Endothelial cell of hepatic sinusoid (primary cell): ENCODE measurements at regions not wholly inside any gene's neighbourhood (a gene's known extent, or its start where the extent isn't known, plus 50 kb on each side); places are given as distances from the start of the nearest gene placed in this dataset.
"Not testable (repeated sequence)": the region's sequence is repeated elsewhere in the genome, so short reads cannot be mapped to it uniquely, and the experiment has no call there.

Source experiments
- in situ Hi-C: cut with HindIII; loops from 2 replicates; pipeline ENCODE4 v1.10.0; 2017; ENCODE audit warnings: low sequenced_read_pairs

GRCh38 chr2:143937723-143938350, 582.1 kb downstream of the ZEB2 start:
- in situ Hi-C loops, result no loop called here

GRCh38 chr2:143936848-143937722, 582.8 kb downstream of the ZEB2 start:
- in situ Hi-C loops, result no loop called here

DNA sequence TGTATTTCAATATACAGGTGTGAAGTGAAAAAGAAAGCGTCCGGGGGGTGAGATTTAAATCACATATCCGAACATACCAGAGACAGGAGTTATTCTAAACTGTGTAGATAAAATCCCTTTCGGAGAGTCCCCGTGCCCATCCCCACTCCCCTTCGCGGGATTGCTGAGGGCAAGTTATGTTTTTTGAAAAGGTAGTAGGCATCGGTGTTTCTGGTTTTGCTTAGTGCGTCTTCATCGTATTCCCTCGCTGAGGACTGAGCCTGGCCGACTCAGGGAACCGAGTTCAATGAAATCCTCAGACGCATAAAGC, 583.4 kb downstream of the ZEB2 start:
- in situ Hi-C loops, result no loop called here

GRCh38 chr2:143935482-143935752, 584.5 kb downstream of the ZEB2 start:
- in situ Hi-C loops, result no loop called here

GRCh38 chr2:143934626-143935481, 585.1 kb downstream of the ZEB2 start:
- in situ Hi-C loops, result no loop called here

GRCh38 chr2:143933946-143934569, 585.9 kb downstream of the ZEB2 start:
- in situ Hi-C loops, result no loop called here

DNA sequence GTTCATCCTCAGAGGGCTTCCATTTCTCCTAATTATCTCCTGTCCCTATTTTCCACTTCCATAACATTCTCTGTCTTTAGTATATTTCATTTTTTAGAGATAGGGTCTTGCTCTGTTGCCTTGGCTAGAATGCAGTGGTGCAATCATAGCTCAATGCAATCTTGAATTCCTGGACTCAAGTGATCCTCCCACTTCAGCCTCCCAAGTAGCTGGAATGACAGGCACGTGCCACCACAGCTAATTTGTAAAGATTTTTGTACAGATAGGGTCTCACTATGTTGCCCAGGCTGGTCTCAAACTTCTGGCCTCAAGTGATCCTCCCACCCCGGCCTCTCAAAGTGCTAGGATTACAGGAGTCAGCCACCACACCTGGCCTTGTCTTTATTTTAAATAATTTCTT, 589.0 kb downstream of the ZEB2 start:
- in situ Hi-C loops, result no loop called here

DNA sequence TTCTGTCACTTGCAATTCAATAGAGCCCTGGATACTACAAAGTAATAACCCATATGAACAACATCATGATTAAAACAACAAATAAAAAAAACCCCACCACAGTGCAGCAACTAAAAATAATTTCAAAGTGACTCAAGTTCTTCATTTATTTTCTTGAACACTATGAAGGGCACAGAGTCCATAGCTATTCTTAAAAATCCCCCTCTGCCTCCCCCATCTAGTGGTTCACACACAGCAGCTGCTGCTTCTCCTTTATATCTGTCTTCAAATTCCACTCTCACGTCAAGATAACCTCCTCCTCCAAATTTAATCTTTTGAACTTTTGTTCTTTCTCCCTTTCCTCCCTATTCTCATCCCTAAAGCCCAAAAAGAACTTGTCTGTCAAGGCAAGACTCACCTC, 591.3 kb downstream of the ZEB2 start:
- in situ Hi-C loops, result no loop called here

DNA sequence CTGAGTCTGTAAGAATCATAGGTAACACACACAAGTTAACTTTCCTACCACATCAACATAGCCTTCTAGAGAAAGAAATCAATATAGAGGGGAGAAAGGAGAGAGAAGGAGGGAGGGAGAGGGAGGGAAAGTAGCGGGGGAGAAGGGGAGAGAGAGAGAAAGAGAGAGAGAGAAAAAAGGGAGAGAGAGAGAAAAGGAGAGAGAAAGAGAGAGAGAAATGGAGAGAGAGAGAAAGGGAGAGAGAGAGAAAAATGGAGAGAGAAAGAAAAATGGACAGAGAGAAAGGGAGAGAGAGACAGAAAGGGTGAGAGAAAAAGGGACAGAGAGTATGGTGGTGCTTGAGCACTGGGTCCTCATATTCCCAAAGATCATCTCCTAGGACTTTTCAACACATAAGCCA, 591.7 kb downstream of the ZEB2 start:
- in situ Hi-C loops, result no loop called here

GRCh38 chr2:143926736-143927135, 593.2 kb downstream of the ZEB2 start:
- in situ Hi-C loops, result no loop called here

DNA sequence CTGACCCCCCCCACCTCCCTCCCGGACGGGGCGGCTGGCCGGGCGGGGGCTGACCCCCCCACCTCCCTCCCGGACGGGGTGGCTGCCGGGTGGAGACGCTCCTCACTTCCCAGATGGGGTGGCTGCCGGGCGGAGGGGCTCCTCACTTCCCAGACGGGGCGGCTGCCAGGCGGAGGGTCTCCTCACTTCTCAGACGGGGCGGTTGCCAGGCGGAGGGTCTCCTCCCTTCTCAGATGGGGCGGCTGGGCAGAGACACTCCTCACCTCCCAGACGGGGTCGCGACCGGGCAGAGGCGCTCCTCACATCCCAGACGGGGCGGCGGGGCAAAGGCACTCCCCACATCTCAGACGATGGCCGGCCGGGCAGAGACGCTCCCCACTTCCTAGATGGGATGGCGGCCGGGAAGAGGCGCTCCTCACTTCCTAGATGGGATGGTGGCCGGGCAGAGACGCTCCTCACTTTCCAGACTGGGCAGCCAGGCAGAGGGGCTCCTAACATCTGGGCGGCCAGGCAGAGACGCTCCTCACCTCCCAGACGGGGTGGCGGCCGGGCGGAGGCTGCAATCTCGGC, 597.6 kb downstream of the ZEB2 start:
- in situ Hi-C loops, result not testable (repeated sequence)

DNA sequence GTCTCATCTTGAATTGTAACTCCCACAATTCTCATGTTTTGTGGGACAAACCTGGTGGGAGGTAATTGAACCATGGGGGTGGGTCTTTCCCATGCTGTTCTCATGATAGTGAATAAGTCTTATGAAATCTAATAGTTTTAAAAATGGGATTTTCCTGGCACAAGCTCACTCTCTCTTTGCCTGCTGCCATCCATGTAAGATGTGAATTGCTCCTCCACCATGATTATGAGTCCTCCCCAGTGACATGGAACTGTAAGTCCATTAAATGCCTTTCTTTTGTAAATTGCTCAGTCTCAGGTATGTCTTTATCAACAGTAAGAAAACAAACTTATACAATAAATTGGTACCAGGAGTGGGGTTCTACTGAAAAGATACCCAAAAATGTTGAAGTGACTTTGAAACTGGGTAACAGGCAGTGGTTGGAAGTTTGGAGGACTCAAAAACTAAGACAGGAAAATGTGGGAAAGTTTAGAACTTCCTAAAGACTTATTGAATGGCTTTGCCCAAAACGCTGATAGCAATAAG, 601.4 kb downstream of the ZEB2 start:
- in situ Hi-C loops, result no loop called here

DNA sequence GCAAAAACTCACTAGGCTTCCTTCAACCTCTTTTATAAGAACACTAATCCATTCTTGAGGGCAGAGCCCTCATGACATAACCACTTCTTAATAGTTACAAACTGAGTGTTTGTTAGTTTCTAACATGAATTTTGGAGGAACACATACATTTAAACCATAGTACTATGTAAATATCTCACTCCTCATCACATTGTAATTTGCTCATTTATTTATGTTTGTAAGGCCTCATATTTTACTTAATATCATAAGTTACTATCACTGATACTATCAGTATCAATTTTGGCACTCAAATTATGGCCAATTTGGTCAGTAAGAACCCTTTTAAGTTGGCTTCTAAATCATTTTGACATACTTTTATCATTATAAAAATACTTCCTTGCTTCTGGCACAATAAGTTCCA, 603.1 kb downstream of the ZEB2 start:
- in situ Hi-C loops, result no loop called here

DNA sequence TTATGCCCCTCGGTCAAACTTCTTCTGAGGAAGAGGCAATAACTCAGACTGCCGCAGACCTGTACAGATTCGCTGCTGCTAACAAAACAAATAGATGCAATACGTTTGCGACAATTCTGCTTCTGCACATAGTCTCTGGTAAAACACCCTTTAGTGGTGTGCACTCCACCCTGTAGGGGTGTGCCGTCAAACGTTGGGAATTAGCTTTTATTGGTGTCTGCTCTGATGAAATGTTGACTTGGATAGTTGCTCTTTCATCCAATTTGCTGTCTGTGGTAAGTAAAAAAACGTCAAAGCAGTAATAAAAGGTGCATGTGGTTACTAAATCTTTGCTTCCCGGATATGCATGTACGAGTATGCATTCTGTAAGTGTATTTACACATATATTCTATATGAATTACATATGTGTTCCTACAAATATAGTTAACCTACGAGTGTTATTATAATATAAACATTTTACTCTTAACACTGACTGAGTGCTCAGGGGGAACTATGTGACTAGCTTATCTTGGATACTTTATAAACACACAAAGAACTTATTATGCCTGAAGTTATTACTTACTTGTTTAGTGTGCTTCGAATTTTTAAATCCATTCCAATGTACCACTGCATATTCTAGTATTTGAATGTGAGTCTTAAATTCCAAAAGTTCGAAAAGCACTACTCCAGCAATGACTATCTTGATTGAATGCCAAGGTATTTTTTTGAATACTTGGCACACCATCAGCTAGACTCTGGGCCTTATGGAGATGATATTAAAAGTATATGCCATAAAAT, 610.2 kb downstream of the ZEB2 start:
- in situ Hi-C loops, result no loop called here

GRCh38 chr2:143908843-143909242, 611.1 kb downstream of the ZEB2 start:
- in situ Hi-C loops, result no loop called here

GRCh38 chr2:143907801-143908200, 612.1 kb downstream of the ZEB2 start:
- in situ Hi-C loops, result no loop called here

GRCh38 chr2:143906850-143907249, 613.1 kb downstream of the ZEB2 start:
- in situ Hi-C loops, result no loop called here

- in situ Hi-C loops, result no loop called here
Measured at GRCh38 chr2:143905587-143905986, 614.3 kb downstream of the ZEB2 start.

DNA sequence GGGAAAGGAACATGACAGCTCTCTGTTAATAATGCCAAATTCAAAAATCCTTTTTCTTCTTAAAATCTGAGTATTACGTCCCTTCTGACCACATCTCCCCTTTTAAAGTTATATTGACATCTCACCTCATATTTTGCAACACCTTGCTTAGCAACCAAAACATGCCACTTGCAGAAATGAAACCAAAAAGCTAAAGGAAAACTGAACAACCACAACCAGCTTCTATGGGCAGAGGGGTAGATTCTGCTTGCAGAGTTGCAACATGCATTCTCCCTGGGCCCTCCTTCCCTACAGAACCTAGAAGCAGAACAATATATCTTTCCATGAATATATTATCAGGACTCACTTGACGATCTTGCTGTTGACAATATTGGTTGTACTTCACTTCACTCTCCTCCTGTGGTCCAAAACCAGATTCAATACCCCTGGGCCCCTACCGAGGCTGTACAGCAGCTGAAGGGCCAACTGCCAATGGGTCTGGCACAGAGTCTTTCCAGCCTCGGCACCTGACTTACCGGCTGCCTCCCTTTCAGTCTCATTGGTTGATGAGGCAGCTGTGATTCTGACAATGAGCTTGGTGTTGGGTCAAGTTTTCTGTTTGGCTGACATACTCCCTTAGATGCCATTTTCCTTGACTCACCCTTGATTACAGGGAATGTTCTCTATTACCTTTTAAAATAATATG, 616.6 kb downstream of the ZEB2 start:
- in situ Hi-C loops, result no loop called here
